ENCODE measurements at regions not wholly inside any gene's neighbourhood (a gene's known extent, or its start where the extent isn't known, plus 50 kb on each side); places are given as distances from the start of the nearest gene placed in this dataset.

DNA sequence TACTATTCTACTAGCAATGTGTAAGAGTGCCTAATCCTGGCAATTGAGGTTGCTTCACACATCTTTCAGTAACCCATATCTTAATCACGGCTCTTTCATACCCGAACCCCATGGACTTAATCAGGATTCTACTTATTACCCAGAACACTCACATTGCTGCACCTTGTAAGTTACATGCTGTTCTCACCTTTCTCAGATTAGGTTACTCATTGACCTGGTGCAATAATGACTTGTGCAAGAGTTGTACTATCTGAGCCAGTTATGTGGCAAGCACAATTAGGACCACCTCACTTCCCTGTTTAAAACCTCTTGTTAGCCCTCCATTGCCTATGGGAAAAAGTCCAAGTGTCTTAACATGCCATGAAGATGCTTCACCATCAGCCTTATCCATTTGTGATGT is 306.7 kb upstream of the E2F7 start:
- no peaks in the 10 kb centered on the region for H3K79me1 ChIP-seq (ENCODE audit: low read depth in 1 of 2, low read length in 2 of 2)
- DNase-seq (no peak), ATAC-seq (ENCODE audit: low read depth) (no peak)
- ChIA-PET CTCF (no interaction called here), POLR2A (ENCODE audit: unreplicated experiment) (no interaction called here)
- in situ Hi-C loops (cut with MboI; ENCODE audit: low sequenced_read_pairs) (no loop called here), dilution Hi-C loops (cut with HindIII; ENCODE audit: low sequenced_read_pairs, unreplicated experiment) (no loop called here), intact Hi-C loops (cut with micrococcal nuclease) (no loop called here)
- no CpG with 5 or more reads among the region's 2 CpGs for WGBS, 2 experiments (ENCODE audit: extremely low coverage in 2 of 2, insufficient read length in 1 of 2)
- no peak overlapping the region for H3K56ac ChIP-seq (ENCODE audit: extremely low read depth, insufficient read depth, low read length)
- no peaks in the 10 kb centered on the region for H4K20me1 ChIP-seq (ENCODE audit: insufficient read depth, low read length)
- no peak overlapping the region for H4K5ac ChIP-seq (ENCODE audit: low read depth, low read length)
- H3K14ac ChIP-seq (replicated peaks; ENCODE audit: low read depth, low read length): no peak overlapping the region
- no peak overlapping the region for H2BK15ac ChIP-seq (ENCODE audit: low read depth, low read length)
- no peak overlapping the region for H4K91ac ChIP-seq (ENCODE audit: insufficient read depth, low read depth, low read length)
- H3K9me3 ChIP-seq (ENCODE audit: control insufficient read depth, insufficient read depth, low read length): no peaks in the 10 kb centered on the region
- no peak overlapping the region for H2AK9ac ChIP-seq (replicated peaks; ENCODE audit: low read depth, low read length, poor library complexity)
- H3K27ac ChIP-seq (ENCODE audit: insufficient read depth, low read length): no peak overlapping the region
- H3K4me2 ChIP-seq (ENCODE audit: low read depth, low read length): no peak overlapping the region
- H3K9ac ChIP-seq (ENCODE audit: low read depth, low read length): no peak overlapping the region
- no TSS peak for BruUV-seq (replicated peaks)
- H3K18ac ChIP-seq (ENCODE audit: low read depth, low read length): no peak overlapping the region
- H2BK120ac ChIP-seq (ENCODE audit: low read depth, low read length): no peak overlapping the region
- no peak overlapping the region for H3K23ac ChIP-seq (ENCODE audit: low read depth, low read length)
- H2AFZ ChIP-seq (replicated peaks; ENCODE audit: low read length, poor library complexity): no peak overlapping the region
- no peak overlapping the region for H2BK20ac ChIP-seq (ENCODE audit: low read depth, low read length)
- H2AK5ac ChIP-seq (ENCODE audit: low read depth, low read length): no peak overlapping the region
- TF ChIP-seq RCOR1 (IDR thresholded peaks at IDR 0.05; ENCODE audit: insufficient replicate concordance, low read length) (no peak), CHD1 (IDR thresholded peaks at IDR 0.05; ENCODE audit: low read depth, low read length) (no peak), RAD21 (IDR thresholded peaks at IDR 0.05; ENCODE audit: low read length) (no peak), FOS (IDR thresholded peaks at IDR 0.05; ENCODE audit: low read depth, low read length) (no peak), POLR2A (IDR thresholded peaks at IDR 0.05; ENCODE audit: low read depth, low read length) (no peak), MXI1 (IDR thresholded peaks at IDR 0.05; ENCODE audit: borderline replicate concordance, low read depth, low read length) (no peak), CEBPB (IDR thresholded peaks at IDR 0.05; ENCODE audit: low read depth, low read length) (no peak), SMC3 (IDR thresholded peaks at IDR 0.05; ENCODE audit: low read depth, low read length) (no peak)
- TF ChIP-seq, protein P1, sequence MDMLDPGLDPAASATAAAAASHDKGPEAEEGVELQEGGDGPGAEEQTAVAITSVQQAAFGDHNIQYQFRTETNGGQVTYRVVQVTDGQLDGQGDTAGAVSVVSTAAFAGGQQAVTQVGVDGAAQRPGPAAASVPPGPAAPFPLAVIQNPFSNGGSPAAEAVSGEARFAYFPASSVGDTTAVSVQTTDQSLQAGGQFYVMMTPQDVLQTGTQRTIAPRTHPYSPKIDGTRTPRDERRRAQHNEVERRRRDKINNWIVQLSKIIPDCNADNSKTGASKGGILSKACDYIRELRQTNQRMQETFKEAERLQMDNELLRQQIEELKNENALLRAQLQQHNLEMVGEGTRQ (IDR thresholded peaks at IDR 0.05; ENCODE audit: low read depth, low read length): no peak
- TF ChIP-seq, protein P2, sequence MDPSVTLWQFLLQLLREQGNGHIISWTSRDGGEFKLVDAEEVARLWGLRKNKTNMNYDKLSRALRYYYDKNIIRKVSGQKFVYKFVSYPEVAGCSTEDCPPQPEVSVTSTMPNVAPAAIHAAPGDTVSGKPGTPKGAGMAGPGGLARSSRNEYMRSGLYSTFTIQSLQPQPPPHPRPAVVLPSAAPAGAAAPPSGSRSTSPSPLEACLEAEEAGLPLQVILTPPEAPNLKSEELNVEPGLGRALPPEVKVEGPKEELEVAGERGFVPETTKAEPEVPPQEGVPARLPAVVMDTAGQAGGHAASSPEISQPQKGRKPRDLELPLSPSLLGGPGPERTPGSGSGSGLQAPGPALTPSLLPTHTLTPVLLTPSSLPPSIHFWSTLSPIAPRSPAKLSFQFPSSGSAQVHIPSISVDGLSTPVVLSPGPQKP (IDR thresholded peaks at IDR 0.05; ENCODE audit: borderline replicate concordance, low read depth, low read length): no peak
- H3K36me3 ChIP-seq (ENCODE audit: control insufficient read depth, insufficient read depth, low read length): no peaks in the 10 kb centered on the region
- no peak overlapping the region for H3K4ac ChIP-seq (ENCODE audit: low read depth, low read length)
- H3K4me1 ChIP-seq (ENCODE audit: control insufficient read depth, insufficient read depth, low read length): no peaks in the 10 kb centered on the region
- H3K4me3 ChIP-seq (ENCODE audit: insufficient read depth, low read depth, low read length): no peak overlapping the region
- no peak overlapping the region for H2BK5ac ChIP-seq (ENCODE audit: low read depth, low read length, poor library complexity, severe bottlenecking)
- H3K27me3 ChIP-seq (ENCODE audit: control insufficient read depth, insufficient read depth, low read length): no peaks in the 10 kb centered on the region
- no peak overlapping the region for H4K8ac ChIP-seq (ENCODE audit: low read depth in 2 of 2, low read length in 2 of 2)
- no peaks in the 10 kb centered on the region for H3K9me1 ChIP-seq (ENCODE audit: insufficient read depth, low read length)

Data from IMR-90 (cell line).